Suprapubic skin (tissue), 3 donors: ENCODE measurements at regions not wholly inside any gene's neighbourhood (a gene's known extent, or its start where the extent isn't known, plus 50 kb on each side); places are given as distances from the start of the nearest gene placed in this dataset.

Experiments
- EP300 ChIP-seq: sonication (generic); formaldehyde crosslinking; IDR thresholded peaks from one replicate; pipeline ENCODE4 v1.6.1; 2017; ENCODE audit warnings: antibody characterized with exemption
- TF ChIP-seq, protein P1 (sequence below), 2 donors: fragments of 200-600 bp in 1 of 2; fragments of 450-650 bp in 1 of 2; sonication (generic) in 1 of 2; IDR thresholded peaks; one replicate each; pipeline ENCODE4 v1.5.1; 2016 to 2019; ENCODE audit warnings: antibody characterized with exemption in 2 of 2, mild to moderate bottlenecking in 1 of 2, moderate library complexity in 1 of 2

DNA sequence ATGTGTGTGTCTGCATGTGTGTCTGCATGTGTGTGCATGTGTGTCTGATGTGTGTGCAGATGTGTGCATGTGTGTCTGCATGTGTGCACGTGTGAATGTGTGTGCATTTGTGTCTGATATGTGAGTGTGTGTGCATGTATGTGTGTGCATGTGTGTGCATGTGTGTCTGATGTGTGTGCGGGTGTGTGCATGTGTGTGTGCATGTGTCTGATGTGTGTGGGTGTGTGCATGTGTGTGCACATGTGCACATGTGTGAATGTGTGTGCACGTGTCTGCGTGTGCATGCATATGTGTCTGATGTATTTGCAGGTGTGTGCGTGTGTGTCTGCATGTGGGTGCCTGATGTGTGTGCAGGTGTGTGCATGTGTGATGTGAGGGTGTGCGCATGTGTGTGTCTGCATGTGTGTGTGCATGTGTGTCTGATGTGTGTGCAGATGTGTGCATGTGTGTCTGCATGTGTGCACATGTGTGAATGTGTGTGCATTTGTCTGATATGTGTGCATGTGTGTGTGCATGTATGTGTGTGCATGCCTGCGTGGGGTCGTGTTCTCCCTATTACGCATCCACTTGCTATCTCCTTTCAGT lies 470.1 kb upstream of the HS6ST1 start:
- no peak for TF ChIP-seq EP300
- TF ChIP-seq, protein P1, sequence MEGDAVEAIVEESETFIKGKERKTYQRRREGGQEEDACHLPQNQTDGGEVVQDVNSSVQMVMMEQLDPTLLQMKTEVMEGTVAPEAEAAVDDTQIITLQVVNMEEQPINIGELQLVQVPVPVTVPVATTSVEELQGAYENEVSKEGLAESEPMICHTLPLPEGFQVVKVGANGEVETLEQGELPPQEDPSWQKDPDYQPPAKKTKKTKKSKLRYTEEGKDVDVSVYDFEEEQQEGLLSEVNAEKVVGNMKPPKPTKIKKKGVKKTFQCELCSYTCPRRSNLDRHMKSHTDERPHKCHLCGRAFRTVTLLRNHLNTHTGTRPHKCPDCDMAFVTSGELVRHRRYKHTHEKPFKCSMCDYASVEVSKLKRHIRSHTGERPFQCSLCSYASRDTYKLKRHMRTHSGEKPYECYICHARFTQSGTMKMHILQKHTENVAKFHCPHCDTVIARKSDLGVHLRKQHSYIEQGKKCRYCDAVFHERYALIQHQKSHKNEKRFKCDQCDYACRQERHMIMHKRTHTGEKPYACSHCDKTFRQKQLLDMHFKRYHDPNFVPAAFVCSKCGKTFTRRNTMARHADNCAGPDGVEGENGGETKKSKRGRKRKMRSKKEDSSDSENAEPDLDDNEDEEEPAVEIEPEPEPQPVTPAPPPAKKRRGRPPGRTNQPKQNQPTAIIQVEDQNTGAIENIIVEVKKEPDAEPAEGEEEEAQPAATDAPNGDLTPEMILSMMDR (IDR thresholded peaks at IDR 0.05): no peak
